ENCODE measurements at regions not wholly inside any gene's neighbourhood (a gene's known extent, or its start where the extent isn't known, plus 50 kb on each side); places are given as distances from the start of the nearest gene placed in this dataset.

- TF ChIP-seq EZH2 (IDR thresholded peaks at IDR 0.05; ENCODE audit: borderline replicate concordance, low read depth, low read length, poor library complexity, severe bottlenecking) (no peak), CTCF (conservative IDR thresholded peaks at IDR 0.05; ENCODE audit: low read depth, low read length) (no peak)
Measured at GRCh38 chr10:14394179-14394578, 63.5 kb upstream of the FRMD4A start.

All from A673 (cell line).